Endothelial cell of umbilical vein (primary cell): ENCODE measurements at regions not wholly inside any gene's neighbourhood (a gene's known extent, or its start where the extent isn't known, plus 50 kb on each side); places are given as distances from the start of the nearest gene placed in this dataset.

Experiments used
- BruUV-seq: library from RNA; stranded (reverse); fragments of 400-500 nt; replicated peaks from 2 replicates; lab custom pipeline; 2021; lab: Mats Ljungman, UMichigan
- CTCF ChIA-PET: fragments of 300-600, 350-600 bp; sonication (Branson Sonifier 250); formaldehyde crosslinking; loops from one replicate; lab custom pipeline; 2021; ENCODE audit warnings: antibody characterized with exemption, inconsistent platforms; lab: Charles Lee
- POLR2A ChIA-PET: fragments of 300-600, 350-600 bp; sonication (Branson Sonifier 250); formaldehyde crosslinking; loops from one replicate; lab custom pipeline; 2021; ENCODE audit warnings: antibody characterized with exemption, inconsistent platforms; lab: Charles Lee
- DNase-seq: peaks from one replicate; pipeline ENCODE4 v3.0.0-alpha.2; 2011; ENCODE audit warnings: low read depth, low spot score
- FAIRE-seq: peaks from 2 replicates; lab custom pipeline; 2011; peaks lifted over from hg19 to GRCh38; lab: Jason Lieb, UNC
- H2AFZ ChIP-seq: 2 replicates; pipeline ENCODE4 v1.6.0; 2012; ENCODE audit warnings: low read depth, low read length, control low read depth, inconsistent platforms
- H3K27ac ChIP-seq: 2 replicates; pipeline ENCODE4 v1.5.1; 2011; ENCODE audit warnings: low read depth, mild to moderate bottlenecking, control low read depth, low read length, moderate library complexity; ENCODE audit not compliant: insufficient read depth
- H3K27me3 ChIP-seq, 2 experiments: 2 replicates each; pipeline versions ENCODE4 v1.6.0 to v1.6.1; 2011; ENCODE audit warnings: low read length in 2 of 2, mixed read lengths in 1 of 2; ENCODE audit not compliant: control insufficient read depth in 2 of 2, insufficient read depth in 2 of 2
- H3K36me3 ChIP-seq, 2 experiments: 2 replicates in 1 of 2; 3 replicates in 1 of 2; pipeline ENCODE4 v1.5.1; 2011; ENCODE audit warnings: low read length in 2 of 2, mild to moderate bottlenecking in 1 of 2, moderate library complexity in 1 of 2; ENCODE audit not compliant: control insufficient read depth in 2 of 2, insufficient read depth in 2 of 2; ENCODE audit errors: extremely low read depth in 1 of 2
- H3K4me1 ChIP-seq: 3 replicates; pipeline ENCODE4 v1.5.1; 2011; ENCODE audit warnings: mild to moderate bottlenecking, low read length; ENCODE audit not compliant: control insufficient read depth, insufficient read depth; ENCODE audit errors: extremely low read depth
- H3K4me2 ChIP-seq: 2 replicates; pipeline ENCODE4 v1.6.1; 2011; ENCODE audit warnings: low read length, control low read depth, mixed read lengths; ENCODE audit not compliant: insufficient read depth
- H3K4me3 ChIP-seq, 3 experiments: fragments of 200-600 bp in 1 of 3; sonication (generic), shearing (Covaris generic) in 1 of 3; replicated peaks in 1 of 3; 2 replicates each; pipeline ENCODE4 v1.5.1; 2011 to 2016; ENCODE audit warnings: control low read depth in 3 of 3, low read length in 3 of 3, mild to moderate bottlenecking in 2 of 3, inconsistent platforms in 1 of 3, low read depth in 1 of 3, moderate library complexity in 1 of 3; ENCODE audit not compliant: insufficient read depth in 1 of 3
- H3K79me2 ChIP-seq: 2 replicates; pipeline ENCODE4 v1.6.0; 2012; ENCODE audit warnings: low read length, inconsistent platforms; ENCODE audit not compliant: control insufficient read depth, insufficient read depth
- H3K9ac ChIP-seq: replicated peaks from 2 replicates; pipeline ENCODE3; 2011; ENCODE audit warnings: low read length, control low read depth; ENCODE audit not compliant: insufficient read depth; ENCODE audit errors: extremely low read depth
- H3K9me1 ChIP-seq: replicated peaks from 3 replicates; pipeline ENCODE4 v1.6.0; 2011; ENCODE audit warnings: mild to moderate bottlenecking, low read length; ENCODE audit not compliant: control insufficient read depth, insufficient read depth; ENCODE audit errors: extremely low read depth
- H3K9me3 ChIP-seq: replicated peaks from 2 replicates; pipeline ENCODE4 v1.5.1; 2012; ENCODE audit warnings: low read length, inconsistent platforms; ENCODE audit not compliant: control insufficient read depth, insufficient read depth
- H4K20me1 ChIP-seq: replicated peaks from 2 replicates; pipeline ENCODE3; 2011; ENCODE audit warnings: mild to moderate bottlenecking, low read length; ENCODE audit not compliant: control insufficient read depth, insufficient read depth; ENCODE audit errors: extremely low read depth
- EZH2 ChIP-seq: IDR thresholded peaks from 2 replicates; pipeline ENCODE4 v1.6.1; 2012; ENCODE audit warnings: borderline replicate concordance, low read depth, mild to moderate bottlenecking, moderate library complexity, low read length, inconsistent platforms; ENCODE audit not compliant: severe bottlenecking
- FOS ChIP-seq: IDR thresholded peaks from 2 replicates; pipeline ENCODE4 v1.6.1; 2011; ENCODE audit warnings: mild to moderate bottlenecking, low read length, moderate library complexity, borderline replicate concordance; ENCODE audit not compliant: insufficient read depth
- GATA2 ChIP-seq: IDR thresholded peaks from 2 replicates; pipeline ENCODE4 v1.7.0; 2011; ENCODE audit warnings: low read depth, mild to moderate bottlenecking, moderate library complexity, mixed read lengths, low read length; ENCODE audit not compliant: insufficient read length, insufficient read depth
- JUN ChIP-seq: IDR thresholded peaks from 2 replicates; pipeline ENCODE4 v1.6.1; 2011; ENCODE audit warnings: borderline replicate concordance, low read depth; ENCODE audit not compliant: insufficient read length, insufficient read depth
- MYC ChIP-seq: IDR thresholded peaks from one replicate; pipeline ENCODE4 v1.6.1; 2011; ENCODE audit warnings: mild to moderate bottlenecking, low read depth, low read length
- POLR2A ChIP-seq: IDR thresholded peaks from 2 replicates; pipeline ENCODE4 v1.6.1; 2012; ENCODE audit warnings: low read depth, mild to moderate bottlenecking, control low read depth, low read length
- POLR2AphosphoS5 ChIP-seq: IDR thresholded peaks from 2 replicates; pipeline ENCODE4 v1.6.1; 2012; ENCODE audit warnings: low read depth, mild to moderate bottlenecking, control low read depth, low read length, moderate library complexity; ENCODE audit not compliant: insufficient read depth
- dilution Hi-C: fragments of 300-500 bp; cut with MboI; formaldehyde crosslinking; loops from one replicate; pipeline ENCODE4 v1.15.0; 2019; ENCODE audit warnings: low sequenced_read_pairs; ENCODE audit not compliant: extremely low pct_ligation_motif_present
- intact Hi-C: fragments of 100-400 bp; cut with micrococcal nuclease; formaldehyde crosslinking; loops from one replicate; pipeline ENCODE4 v1.10.0; 2022
- TF ChIP-seq, protein P1 (sequence below), 2 donors: IDR thresholded peaks; 1 replicate in 1 of 2; 2 replicates in 1 of 2; pipeline ENCODE4 v1.5.1; 2011; ENCODE audit warnings: low read length in 2 of 2, mild to moderate bottlenecking in 2 of 2, moderate library complexity in 2 of 2, control low read depth in 1 of 2, inconsistent platforms in 1 of 2, low read depth in 1 of 2; ENCODE audit not compliant: insufficient read depth in 1 of 2; ENCODE audit errors: extremely low read depth in 1 of 2
- TF ChIP-seq, protein P2 (sequence below): IDR thresholded peaks from 2 replicates; pipeline ENCODE4 v1.6.1; 2011; ENCODE audit not compliant: insufficient read depth, insufficient read length

DNA sequence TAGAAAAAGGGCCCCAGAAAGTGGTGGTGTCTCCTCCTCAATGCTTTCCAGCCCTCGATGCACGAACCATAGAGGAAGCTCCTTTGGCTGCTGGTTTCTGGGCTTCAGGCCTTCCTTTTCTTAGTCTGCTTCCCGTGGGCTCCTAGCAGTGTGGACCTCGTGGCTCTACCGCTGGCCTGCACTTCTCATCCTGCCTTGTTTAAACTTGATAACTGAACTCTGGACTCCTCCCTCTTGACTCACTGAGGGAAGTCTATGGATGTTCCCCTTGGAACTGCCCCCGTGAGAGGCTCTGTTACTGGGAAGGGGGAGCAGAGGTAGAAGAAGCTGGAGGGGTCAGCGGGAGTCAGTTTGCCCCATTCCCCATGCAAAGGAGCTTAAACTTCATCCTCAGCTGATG, 75.3 kb upstream of the WDR26 start:
- Histone ChIP-seq H3K9me3 (no peaks in the 10 kb centered on the region), H3K36me3 (no peaks in the 10 kb centered on the region), H3K9me1 (no peaks in the 10 kb centered on the region), H3K27ac (no peak overlapping the region), H3K4me2 (no peak overlapping the region), H4K20me1 (no peaks in the 10 kb centered on the region), H3K79me2 (no peaks in the 10 kb centered on the region), H3K9ac (no peak overlapping the region), H3K4me3 (no peak overlapping the region), H3K4me1 (no peaks in the 10 kb centered on the region), H2AFZ (no peak overlapping the region), H3K27me3 (no peaks in the 10 kb centered on the region)
- intact Hi-C loops: loop anchor here (5.0 kb wide), 1 partner anchor 67 kb away; no protein-coding TSS in a partner anchor
- dilution Hi-C loops: loop anchor here (25.0 kb wide), 1 partner anchor 102 kb away; the partner anchor contains the start of gene CNIH3
- no TSS peak for BruUV-seq
- ChIA-PET POLR2A (no interaction called here), CTCF (interaction anchor here (1.2 to 10.1 kb wide), 3 partner anchors 19 to 413 kb away, joined by 3 to 299 read pairs (median 9); no protein-coding TSS in a partner anchor)
- TF ChIP-seq, protein P1, sequence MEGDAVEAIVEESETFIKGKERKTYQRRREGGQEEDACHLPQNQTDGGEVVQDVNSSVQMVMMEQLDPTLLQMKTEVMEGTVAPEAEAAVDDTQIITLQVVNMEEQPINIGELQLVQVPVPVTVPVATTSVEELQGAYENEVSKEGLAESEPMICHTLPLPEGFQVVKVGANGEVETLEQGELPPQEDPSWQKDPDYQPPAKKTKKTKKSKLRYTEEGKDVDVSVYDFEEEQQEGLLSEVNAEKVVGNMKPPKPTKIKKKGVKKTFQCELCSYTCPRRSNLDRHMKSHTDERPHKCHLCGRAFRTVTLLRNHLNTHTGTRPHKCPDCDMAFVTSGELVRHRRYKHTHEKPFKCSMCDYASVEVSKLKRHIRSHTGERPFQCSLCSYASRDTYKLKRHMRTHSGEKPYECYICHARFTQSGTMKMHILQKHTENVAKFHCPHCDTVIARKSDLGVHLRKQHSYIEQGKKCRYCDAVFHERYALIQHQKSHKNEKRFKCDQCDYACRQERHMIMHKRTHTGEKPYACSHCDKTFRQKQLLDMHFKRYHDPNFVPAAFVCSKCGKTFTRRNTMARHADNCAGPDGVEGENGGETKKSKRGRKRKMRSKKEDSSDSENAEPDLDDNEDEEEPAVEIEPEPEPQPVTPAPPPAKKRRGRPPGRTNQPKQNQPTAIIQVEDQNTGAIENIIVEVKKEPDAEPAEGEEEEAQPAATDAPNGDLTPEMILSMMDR (IDR thresholded peaks at IDR 0.05; ENCODE audit: extremely low read depth in 1 of 2, insufficient read depth in 1 of 2, low read depth in 1 of 2, low read length in 2 of 2): no peak
- TF ChIP-seq FOS (no peak), MYC (no peak), POLR2A (no peak), POLR2AphosphoS5 (no peak), EZH2 (no peak), JUN (no peak), GATA2 (no peak)
- TF ChIP-seq, protein P2, sequence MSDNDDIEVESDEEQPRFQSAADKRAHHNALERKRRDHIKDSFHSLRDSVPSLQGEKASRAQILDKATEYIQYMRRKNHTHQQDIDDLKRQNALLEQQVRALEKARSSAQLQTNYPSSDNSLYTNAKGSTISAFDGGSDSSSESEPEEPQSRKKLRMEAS: no peak
- FAIRE-seq (no peak), DNase-seq (no peak)
